ENCODE measurements at regions not wholly inside any gene's neighbourhood (a gene's known extent, or its start where the extent isn't known, plus 50 kb on each side); places are given as distances from the start of the nearest gene placed in this dataset.

DNA sequence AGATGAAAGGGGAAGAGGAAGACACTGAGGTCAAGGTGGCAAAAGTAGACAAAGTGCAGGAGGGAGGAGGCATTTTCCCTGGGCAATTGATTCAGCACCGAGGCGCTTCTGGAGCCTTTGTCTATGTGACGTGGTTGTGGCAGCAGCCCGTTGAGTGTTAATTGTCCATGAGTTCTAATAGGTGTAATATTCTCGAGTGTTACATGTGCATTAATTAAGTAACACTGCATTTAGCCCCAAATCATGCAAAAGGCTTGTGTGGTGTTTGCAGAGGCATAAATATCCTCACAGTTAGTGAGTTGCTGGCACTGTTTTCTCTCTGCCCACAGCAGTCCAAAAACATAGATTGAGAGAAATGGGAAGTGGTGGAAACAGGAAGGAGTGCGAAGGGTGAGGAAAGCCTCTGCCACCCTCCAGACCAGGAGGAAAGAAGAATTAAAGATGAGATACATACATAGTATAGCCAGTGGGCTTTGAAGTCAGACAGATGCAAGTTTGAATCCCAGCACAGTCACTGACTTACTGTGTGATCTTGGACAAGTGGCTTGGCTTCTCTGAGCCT, 361.2 kb downstream of the MN1 start:
- no peak for TF ChIP-seq PPARA (CRISPR knock-in tag; IDR thresholded peaks at IDR 0.05; ENCODE audit: borderline replicate concordance)
- no peak for TF ChIP-seq CSDC2 (CRISPR knock-in tag; IDR thresholded peaks at IDR 0.05)
- TF ChIP-seq SNAI2 (CRISPR knock-in tag; IDR thresholded peaks at IDR 0.05): no peak
- no peak for TF ChIP-seq RARB (CRISPR knock-in tag; IDR thresholded peaks at IDR 0.05)
- TF ChIP-seq, protein P1, sequence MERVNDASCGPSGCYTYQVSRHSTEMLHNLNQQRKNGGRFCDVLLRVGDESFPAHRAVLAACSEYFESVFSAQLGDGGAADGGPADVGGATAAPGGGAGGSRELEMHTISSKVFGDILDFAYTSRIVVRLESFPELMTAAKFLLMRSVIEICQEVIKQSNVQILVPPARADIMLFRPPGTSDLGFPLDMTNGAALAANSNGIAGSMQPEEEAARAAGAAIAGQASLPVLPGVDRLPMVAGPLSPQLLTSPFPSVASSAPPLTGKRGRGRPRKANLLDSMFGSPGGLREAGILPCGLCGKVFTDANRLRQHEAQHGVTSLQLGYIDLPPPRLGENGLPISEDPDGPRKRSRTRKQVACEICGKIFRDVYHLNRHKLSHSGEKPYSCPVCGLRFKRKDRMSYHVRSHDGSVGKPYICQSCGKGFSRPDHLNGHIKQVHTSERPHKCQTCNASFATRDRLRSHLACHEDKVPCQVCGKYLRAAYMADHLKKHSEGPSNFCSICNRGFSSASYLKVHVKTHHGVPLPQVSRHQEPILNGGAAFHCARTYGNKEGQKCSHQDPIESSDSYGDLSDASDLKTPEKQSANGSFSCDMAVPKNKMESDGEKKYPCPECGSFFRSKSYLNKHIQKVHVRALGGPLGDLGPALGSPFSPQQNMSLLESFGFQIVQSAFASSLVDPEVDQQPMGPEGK (CRISPR knock-in tag; IDR thresholded peaks at IDR 0.05; ENCODE audit: borderline replicate concordance): no peak
- no peak for ATAC-seq

DNA sequence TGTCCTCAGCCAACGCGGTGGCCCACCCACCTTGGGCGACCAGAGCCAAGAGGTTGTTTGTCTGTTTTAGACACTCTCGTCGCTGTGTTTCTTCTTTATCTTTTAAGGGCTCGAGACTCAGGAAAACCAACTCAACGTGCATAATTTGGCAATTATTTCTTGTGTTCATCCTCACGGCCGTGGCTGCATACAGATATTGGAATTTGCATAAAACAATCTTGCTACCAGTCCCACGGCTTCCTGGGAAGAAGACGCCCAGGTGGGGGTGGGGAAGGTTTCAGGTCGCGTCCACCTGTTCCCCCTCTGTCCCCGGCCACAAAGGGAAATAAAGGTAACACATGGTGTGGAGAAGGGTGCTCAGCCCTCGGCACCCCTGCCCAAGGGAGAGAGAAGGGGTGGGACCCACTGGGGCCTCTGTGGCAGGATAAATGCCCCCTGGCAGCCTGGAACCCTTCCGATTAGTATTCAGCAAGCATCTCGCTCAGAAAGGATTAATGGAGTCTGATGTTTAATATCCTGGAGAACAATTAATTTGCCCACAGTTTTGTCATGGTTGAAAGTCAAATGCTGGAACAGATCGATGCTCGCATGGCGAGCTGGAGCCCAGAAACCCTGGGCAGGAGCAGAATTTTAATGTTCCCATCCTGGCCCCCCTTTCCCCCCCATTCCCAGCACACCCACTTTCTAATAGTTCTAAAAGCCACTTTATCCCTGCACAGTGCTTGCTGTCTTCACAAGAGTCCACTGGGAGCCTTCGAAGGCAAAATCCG, 359.7 kb downstream of the MN1 start:
- TF ChIP-seq SNAI2 (CRISPR knock-in tag; IDR thresholded peaks at IDR 0.05): no peak
- ATAC-seq: no peak

DNA sequence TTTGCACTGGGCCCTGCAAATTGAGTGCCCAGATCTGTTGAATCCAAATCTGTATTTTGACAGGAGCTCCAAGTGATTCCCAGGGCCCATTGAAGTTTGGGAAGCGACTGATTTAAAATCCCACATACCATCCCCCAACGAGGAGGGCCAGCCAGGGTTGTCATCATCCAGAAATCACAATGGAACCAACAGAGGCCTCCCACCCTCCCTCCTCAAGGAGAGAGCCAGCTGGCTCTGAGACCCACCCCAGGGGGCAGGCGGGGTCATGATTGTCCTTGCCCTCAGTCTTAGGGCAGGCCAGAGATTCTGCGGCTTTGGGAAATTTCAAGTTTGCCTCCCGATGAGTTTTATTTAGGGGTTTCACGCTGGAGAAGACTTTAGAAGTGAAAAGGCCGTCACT, 358.2 kb downstream of the MN1 start:
- ATAC-seq: no peak
- TF ChIP-seq ARNTL (CRISPR knock-in tag; IDR thresholded peaks at IDR 0.05; ENCODE audit: borderline replicate concordance, low read depth): no peak
- TF ChIP-seq ESRRG (CRISPR knock-in tag; IDR thresholded peaks at IDR 0.05): no peak
- TF ChIP-seq, protein P2, sequence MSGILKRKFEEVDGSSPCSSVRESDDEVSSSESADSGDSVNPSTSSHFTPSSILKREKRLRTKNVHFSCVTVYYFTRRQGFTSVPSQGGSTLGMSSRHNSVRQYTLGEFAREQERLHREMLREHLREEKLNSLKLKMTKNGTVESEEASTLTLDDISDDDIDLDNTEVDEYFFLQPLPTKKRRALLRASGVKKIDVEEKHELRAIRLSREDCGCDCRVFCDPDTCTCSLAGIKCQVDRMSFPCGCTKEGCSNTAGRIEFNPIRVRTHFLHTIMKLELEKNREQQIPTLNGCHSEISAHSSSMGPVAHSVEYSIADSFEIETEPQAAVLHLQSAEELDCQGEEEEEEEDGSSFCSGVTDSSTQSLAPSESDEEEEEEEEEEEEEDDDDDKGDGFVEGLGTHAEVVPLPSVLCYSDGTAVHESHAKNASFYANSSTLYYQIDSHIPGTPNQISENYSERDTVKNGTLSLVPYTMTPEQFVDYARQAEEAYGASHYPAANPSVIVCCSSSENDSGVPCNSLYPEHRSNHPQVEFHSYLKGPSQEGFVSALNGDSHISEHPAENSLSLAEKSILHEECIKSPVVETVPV (CRISPR knock-in tag; IDR thresholded peaks at IDR 0.05): no peak
- TF ChIP-seq, protein P3, sequence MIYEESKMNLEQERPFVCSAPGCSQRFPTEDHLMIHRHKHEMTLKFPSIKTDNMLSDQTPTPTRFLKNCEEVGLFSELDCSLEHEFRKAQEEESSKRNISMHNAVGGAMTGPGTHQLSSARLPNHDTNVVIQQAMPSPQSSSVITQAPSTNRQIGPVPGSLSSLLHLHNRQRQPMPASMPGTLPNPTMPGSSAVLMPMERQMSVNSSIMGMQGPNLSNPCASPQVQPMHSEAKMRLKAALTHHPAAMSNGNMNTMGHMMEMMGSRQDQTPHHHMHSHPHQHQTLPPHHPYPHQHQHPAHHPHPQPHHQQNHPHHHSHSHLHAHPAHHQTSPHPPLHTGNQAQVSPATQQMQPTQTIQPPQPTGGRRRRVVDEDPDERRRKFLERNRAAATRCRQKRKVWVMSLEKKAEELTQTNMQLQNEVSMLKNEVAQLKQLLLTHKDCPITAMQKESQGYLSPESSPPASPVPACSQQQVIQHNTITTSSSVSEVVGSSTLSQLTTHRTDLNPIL (CRISPR knock-in tag; IDR thresholded peaks at IDR 0.05; ENCODE audit: low read depth): no peak
- TF ChIP-seq TCF4 (CRISPR knock-in tag; IDR thresholded peaks at IDR 0.05; ENCODE audit: borderline replicate concordance): no peak
- TF ChIP-seq CSDC2 (CRISPR knock-in tag; IDR thresholded peaks at IDR 0.05): no peak
- no peak for TF ChIP-seq PPARA (CRISPR knock-in tag; IDR thresholded peaks at IDR 0.05; ENCODE audit: borderline replicate concordance)
- TF ChIP-seq SNAI2 (CRISPR knock-in tag; IDR thresholded peaks at IDR 0.05): no peak
- TF ChIP-seq ZFP30 (CRISPR knock-in tag; IDR thresholded peaks at IDR 0.05): no peak
- TF ChIP-seq OSR1 (CRISPR knock-in tag; IDR thresholded peaks at IDR 0.05): no peak
- no peak for TF ChIP-seq ZNF8 (CRISPR knock-in tag; IDR thresholded peaks at IDR 0.05)
- TF ChIP-seq ISL1 (CRISPR knock-in tag; IDR thresholded peaks at IDR 0.05): no peak
- TF ChIP-seq GLIS3 (CRISPR knock-in tag; IDR thresholded peaks at IDR 0.05): no peak

DNA sequence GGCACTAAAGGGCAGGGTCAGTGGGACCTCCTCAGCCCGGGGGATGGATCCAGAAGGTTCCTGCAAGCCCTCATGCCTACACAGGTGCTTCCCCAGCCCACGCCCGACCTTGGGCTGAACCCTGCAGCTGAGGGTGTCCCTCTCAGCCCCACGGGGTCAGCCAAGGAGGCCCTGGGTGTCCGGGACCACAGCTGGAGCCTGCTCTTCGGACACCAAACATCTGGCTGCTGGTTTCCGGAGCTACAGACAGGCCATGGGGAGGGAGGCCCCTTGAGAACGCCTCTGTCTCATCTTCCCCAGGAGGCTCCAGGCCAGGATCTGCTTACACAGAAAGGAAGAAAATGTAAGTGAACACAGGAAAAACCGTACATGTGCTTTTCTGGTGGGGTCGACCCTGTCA, 355.7 kb downstream of the MN1 start:
- no peak for TF ChIP-seq ZFP3 (CRISPR knock-in tag; IDR thresholded peaks at IDR 0.05)
- no peak for TF ChIP-seq SNAI2 (CRISPR knock-in tag; IDR thresholded peaks at IDR 0.05)
- no peak for TF ChIP-seq ZNF70 (CRISPR knock-in tag; IDR thresholded peaks at IDR 0.05)
- no peak for TF ChIP-seq ARNTL (CRISPR knock-in tag; IDR thresholded peaks at IDR 0.05; ENCODE audit: borderline replicate concordance, low read depth)
- no peak for TF ChIP-seq ZC3H10 (CRISPR knock-in tag; IDR thresholded peaks at IDR 0.05)
- no peak for TF ChIP-seq PPARA (CRISPR knock-in tag; IDR thresholded peaks at IDR 0.05; ENCODE audit: borderline replicate concordance)
- no peak for TF ChIP-seq GLIS3 (CRISPR knock-in tag; IDR thresholded peaks at IDR 0.05)
- TF ChIP-seq OSR1 (CRISPR knock-in tag; IDR thresholded peaks at IDR 0.05): no peak
- TF ChIP-seq, protein P4, sequence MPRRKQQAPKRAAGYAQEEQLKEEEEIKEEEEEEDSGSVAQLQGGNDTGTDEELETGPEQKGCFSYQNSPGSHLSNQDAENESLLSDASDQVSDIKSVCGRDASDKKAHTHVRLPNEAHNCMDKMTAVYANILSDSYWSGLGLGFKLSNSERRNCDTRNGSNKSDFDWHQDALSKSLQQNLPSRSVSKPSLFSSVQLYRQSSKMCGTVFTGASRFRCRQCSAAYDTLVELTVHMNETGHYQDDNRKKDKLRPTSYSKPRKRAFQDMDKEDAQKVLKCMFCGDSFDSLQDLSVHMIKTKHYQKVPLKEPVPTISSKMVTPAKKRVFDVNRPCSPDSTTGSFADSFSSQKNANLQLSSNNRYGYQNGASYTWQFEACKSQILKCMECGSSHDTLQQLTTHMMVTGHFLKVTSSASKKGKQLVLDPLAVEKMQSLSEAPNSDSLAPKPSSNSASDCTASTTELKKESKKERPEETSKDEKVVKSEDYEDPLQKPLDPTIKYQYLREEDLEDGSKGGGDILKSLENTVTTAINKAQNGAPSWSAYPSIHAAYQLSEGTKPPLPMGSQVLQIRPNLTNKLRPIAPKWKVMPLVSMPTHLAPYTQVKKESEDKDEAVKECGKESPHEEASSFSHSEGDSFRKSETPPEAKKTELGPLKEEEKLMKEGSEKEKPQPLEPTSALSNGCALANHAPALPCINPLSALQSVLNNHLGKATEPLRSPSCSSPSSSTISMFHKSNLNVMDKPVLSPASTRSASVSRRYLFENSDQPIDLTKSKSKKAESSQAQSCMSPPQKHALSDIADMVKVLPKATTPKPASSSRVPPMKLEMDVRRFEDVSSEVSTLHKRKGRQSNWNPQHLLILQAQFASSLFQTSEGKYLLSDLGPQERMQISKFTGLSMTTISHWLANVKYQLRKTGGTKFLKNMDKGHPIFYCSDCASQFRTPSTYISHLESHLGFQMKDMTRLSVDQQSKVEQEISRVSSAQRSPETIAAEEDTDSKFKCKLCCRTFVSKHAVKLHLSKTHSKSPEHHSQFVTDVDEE (CRISPR knock-in tag; IDR thresholded peaks at IDR 0.05): no peak
- TF ChIP-seq, protein P5, sequence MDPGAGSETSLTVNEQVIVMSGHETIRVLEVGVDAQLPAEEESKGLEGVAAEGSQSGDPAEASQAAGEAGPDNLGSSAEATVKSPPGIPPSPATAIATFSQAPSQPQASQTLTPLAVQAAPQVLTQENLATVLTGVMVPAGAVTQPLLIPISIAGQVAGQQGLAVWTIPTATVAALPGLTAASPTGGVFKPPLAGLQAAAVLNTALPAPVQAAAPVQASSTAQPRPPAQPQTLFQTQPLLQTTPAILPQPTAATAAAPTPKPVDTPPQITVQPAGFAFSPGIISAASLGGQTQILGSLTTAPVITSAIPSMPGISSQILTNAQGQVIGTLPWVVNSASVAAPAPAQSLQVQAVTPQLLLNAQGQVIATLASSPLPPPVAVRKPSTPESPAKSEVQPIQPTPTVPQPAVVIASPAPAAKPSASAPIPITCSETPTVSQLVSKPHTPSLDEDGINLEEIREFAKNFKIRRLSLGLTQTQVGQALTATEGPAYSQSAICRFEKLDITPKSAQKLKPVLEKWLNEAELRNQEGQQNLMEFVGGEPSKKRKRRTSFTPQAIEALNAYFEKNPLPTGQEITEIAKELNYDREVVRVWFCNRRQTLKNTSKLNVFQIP (CRISPR knock-in tag; IDR thresholded peaks at IDR 0.05; ENCODE audit: borderline replicate concordance, low read depth): no peak
- TF ChIP-seq, protein P1 (CRISPR knock-in tag; IDR thresholded peaks at IDR 0.05; ENCODE audit: borderline replicate concordance): no peak
- TF ChIP-seq ZNF565 (CRISPR knock-in tag; conservative IDR thresholded peaks at IDR 0.05; ENCODE audit: low read depth): no peak
- no peak for TF ChIP-seq BACH2 (CRISPR knock-in tag; IDR thresholded peaks at IDR 0.05; ENCODE audit: borderline replicate concordance)
- TF ChIP-seq ISL1 (CRISPR knock-in tag; IDR thresholded peaks at IDR 0.05): no peak
- no peak for ATAC-seq
